WERI-Rb-1 (cell line): ENCODE measurements at regions not wholly inside any gene's neighbourhood (a gene's known extent, or its start where the extent isn't known, plus 50 kb on each side); places are given as distances from the start of the nearest gene placed in this dataset.
"Not testable (repeated sequence)": the region's sequence is repeated elsewhere in the genome, so short reads cannot be mapped to it uniquely, and the experiment has no call there.

Experiments
- DNase-seq: peaks from one replicate; pipeline ENCODE4 v3.0.0-alpha.2; 2020
- H3K27ac ChIP-seq: fragments of 250-450 bp; sonication (Bioruptor Pico); 2 replicates; pipeline ENCODE4 v1.5.1; 2020; ENCODE audit warnings: mild to moderate bottlenecking, moderate library complexity
- H3K27me3 ChIP-seq: fragments of 250-450 bp; sonication (Bioruptor Pico); 2 replicates; pipeline ENCODE4 v1.5.1; 2021; ENCODE audit warnings: mild to moderate bottlenecking, low read depth, moderate library complexity; ENCODE audit not compliant: insufficient read depth, severe bottlenecking
- H3K36me3 ChIP-seq: fragments of 250-450 bp; sonication (Bioruptor Pico); 2 replicates; pipeline ENCODE4 v1.5.1; 2020; ENCODE audit warnings: mild to moderate bottlenecking, moderate library complexity
- H3K4me3 ChIP-seq: 2 replicates; pipeline ENCODE4 v1.5.1; 2011; ENCODE audit warnings: low read depth, mild to moderate bottlenecking, control low read depth, low read length
- H3K9me3 ChIP-seq: fragments of 250-450 bp; sonication (Bioruptor Pico); 2 replicates; pipeline ENCODE4 v1.5.1; 2021; ENCODE audit warnings: mild to moderate bottlenecking, moderate library complexity; ENCODE audit not compliant: severe bottlenecking
- TF ChIP-seq, protein P1 (sequence below): IDR thresholded peaks from 2 replicates; pipeline ENCODE4 v1.5.1; 2011; ENCODE audit warnings: low read depth, mild to moderate bottlenecking, control low read depth, inconsistent platforms, low read length

DNA sequence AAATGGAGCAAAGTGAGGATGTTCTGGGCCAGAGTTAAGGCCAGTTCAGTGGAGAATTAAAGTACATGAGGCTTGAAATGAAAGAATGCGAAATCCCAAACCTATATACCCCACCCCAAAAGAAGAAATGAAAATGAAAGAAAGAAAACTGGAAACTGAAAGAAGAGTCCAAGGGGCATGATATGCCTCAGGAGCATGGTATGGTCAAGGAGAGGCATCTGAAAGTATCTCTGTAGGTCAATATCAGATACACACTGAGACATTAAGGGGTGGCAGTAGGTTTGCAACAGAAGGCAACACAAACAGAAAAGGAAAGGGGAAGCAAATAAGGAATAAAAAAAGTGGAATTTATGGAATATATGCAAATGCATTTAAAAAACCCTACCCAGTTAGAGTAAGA lies 166.5 kb downstream of the COG6 start:
- TF ChIP-seq, protein P1, sequence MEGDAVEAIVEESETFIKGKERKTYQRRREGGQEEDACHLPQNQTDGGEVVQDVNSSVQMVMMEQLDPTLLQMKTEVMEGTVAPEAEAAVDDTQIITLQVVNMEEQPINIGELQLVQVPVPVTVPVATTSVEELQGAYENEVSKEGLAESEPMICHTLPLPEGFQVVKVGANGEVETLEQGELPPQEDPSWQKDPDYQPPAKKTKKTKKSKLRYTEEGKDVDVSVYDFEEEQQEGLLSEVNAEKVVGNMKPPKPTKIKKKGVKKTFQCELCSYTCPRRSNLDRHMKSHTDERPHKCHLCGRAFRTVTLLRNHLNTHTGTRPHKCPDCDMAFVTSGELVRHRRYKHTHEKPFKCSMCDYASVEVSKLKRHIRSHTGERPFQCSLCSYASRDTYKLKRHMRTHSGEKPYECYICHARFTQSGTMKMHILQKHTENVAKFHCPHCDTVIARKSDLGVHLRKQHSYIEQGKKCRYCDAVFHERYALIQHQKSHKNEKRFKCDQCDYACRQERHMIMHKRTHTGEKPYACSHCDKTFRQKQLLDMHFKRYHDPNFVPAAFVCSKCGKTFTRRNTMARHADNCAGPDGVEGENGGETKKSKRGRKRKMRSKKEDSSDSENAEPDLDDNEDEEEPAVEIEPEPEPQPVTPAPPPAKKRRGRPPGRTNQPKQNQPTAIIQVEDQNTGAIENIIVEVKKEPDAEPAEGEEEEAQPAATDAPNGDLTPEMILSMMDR, result no peak
- Histone ChIP-seq H3K4me3 (no peak overlapping the region), H3K27me3 (no peaks in the 10 kb centered on the region), H3K9me3 (no peaks in the 10 kb centered on the region), H3K27ac (no peak overlapping the region), H3K36me3 (no peaks in the 10 kb centered on the region)
- no peak for DNase-seq

DNA sequence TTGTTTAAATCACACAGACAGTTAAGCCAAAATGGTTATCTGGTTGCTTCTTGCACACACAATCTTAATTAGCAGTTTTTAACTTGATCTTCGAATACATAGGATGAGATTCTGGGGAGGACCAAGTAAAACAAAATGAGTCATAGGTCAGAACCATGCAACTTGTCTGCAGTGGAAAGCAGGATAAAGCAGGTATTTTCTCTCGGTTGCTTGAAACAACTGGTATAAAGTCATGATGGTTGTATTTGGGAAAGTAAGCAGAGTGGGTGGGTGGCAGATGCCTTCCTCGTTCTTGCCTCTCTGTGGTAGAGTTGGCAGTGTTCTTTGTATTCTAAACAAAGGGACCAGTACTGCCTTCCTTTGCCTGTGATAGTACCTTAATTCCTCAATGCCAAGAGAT lies 167.0 kb downstream of the COG6 start:
- DNase-seq, result no peak
- Histone ChIP-seq H3K9me3 (no peaks in the 10 kb centered on the region), H3K36me3 (no peaks in the 10 kb centered on the region), H3K4me3 (no peak overlapping the region), H3K27me3 (no peaks in the 10 kb centered on the region), H3K27ac (no peak overlapping the region)
- TF ChIP-seq, protein P1, result no peak

DNA sequence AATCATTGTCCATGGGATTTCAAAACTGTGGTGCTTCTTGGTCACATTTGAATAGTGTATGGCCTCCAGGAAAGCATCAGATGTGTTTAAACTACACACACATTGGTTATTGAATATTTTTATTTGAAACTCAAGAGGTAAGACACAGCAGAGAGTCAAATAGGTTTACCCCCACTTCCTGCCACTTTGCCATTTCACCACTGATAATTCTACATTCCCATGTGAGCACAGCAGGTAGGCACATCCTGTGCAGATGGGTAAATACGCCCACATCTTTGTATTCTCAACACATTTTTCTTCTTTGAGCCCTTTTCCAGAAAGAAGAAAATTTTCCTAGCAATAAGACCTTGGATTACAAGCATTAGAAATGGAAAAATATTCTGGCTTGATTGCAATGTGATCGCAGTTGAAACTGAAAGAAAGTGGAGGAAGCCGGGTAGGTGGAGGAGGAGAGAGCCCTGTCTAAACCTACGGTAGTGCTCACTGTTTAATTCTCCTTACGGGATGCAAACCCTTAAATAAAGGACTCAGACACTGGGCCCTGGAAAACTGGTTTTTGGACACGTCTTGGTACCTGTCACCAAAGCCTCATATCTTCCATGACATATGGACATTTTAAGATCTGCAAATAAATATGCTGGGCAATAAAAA lies 167.7 kb downstream of the COG6 start:
- Histone ChIP-seq H3K9me3 (no peaks in the 10 kb centered on the region), H3K4me3 (no peak overlapping the region), H3K36me3 (no peaks in the 10 kb centered on the region), H3K27ac (no peak overlapping the region), H3K27me3 (no peaks in the 10 kb centered on the region)
- no peak for DNase-seq
- TF ChIP-seq, protein P1, result no peak

DNA sequence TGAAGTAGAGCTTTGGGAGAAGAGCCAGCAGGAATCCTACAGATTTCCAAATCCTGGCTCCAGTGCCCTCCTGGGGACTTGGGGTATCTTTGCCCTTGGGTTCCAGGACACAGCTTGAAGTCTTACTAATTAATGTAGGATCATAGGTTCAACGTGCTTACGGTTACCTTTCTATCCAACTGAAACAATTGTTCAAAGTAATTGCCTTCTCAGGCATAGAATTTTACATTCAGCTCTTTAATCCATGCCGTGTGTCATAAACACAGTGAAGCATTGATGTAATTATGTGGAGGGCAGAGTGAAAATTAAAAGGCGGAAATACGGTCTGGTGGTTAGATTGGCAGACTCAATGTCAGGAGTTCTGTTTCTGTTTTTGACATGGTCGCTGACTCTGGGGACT lies 170.4 kb downstream of the COG6 start:
- Histone ChIP-seq H3K27me3 (no peaks in the 10 kb centered on the region), H3K9me3 (no peaks in the 10 kb centered on the region), H3K36me3 (no peaks in the 10 kb centered on the region), H3K4me3 (no peak overlapping the region), H3K27ac (no peak overlapping the region)
- TF ChIP-seq, protein P1, result no peak
- no peak for DNase-seq

DNA sequence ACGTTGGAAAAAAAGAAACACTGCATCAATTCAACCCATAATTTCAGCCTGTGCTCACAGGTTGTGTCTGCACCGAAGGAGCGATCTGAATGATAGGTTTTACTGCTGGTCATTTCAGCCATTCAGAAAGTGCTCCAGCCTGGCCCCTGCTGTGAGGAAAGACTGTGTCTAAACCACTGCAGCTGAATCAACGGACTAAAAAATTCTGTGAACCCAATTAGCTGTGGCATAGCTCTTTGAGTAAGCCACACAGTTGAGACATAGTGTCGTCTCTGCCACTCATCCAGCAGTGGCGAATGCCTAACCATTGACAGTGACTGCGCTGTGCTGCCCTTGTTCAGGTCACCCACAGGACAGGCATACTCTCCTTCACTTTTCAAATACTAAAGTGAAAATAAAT lies 179.8 kb downstream of the COG6 start:
- Histone ChIP-seq H3K27ac (no peak overlapping the region), H3K27me3 (no peaks in the 10 kb centered on the region), H3K36me3 (no peaks in the 10 kb centered on the region), H3K9me3 (no peaks in the 10 kb centered on the region), H3K4me3 (no peak overlapping the region)
- no peak for DNase-seq
- TF ChIP-seq, protein P1, result no peak

DNA sequence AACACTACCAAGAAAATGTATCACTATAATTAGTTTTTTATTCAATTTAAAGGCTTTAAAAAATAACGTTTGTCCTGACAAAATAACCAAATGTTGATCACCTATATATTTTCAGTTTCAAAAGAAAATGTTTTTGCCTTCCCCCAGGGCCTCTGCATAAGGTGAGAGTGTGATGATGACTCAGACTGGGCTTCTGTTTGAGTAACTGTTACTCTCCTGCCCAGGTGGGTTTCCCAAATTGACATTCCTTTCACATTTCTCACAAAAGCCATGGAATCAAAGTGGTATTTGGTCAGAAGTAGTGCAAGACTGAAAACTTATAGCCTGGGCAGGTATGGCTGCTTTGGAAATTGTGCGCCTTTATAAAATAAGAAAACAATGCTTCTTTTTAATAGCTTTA lies 180.6 kb downstream of the COG6 start:
- Histone ChIP-seq H3K27me3 (no peaks in the 10 kb centered on the region), H3K27ac (no peak overlapping the region), H3K4me3 (no peak overlapping the region), H3K36me3 (no peaks in the 10 kb centered on the region), H3K9me3 (no peaks in the 10 kb centered on the region)
- no peak for DNase-seq
- TF ChIP-seq, protein P1, result no peak

DNA sequence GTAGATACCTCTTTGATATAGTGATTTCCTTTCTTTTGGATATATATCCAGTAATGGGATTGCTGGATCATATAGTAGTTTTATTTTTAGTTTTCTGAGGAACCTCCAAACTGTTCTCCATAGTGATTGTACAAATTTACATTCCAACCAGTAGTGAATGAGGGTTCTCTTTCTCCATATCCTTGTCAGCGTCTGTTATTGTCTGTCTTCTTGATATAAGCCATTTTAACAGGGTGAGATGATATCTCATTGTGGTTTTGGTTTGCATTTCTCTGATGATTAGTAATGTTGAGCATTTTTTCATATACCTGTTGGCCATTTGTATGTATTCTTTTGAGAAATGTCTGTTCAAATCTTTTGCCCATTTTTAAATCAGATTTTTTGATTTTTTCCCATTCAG lies 182.4 kb downstream of the COG6 start:
- H3K27me3 ChIP-seq, H3K36me3 ChIP-seq, H3K9me3 ChIP-seq, DNase-seq, H3K4me3 ChIP-seq, H3K27ac ChIP-seq: not testable (repeated sequence)
